NCI-H146 treated with DMSO at 0.1 percent for 48 hours (cell line): ENCODE measurements at regions not wholly inside any gene's neighbourhood (a gene's known extent, or its start where the extent isn't known, plus 50 kb on each side); places are given as distances from the start of the nearest gene placed in this dataset.

ENCODE experiments used
- DNase-seq: peaks from one replicate; lab custom pipeline; 2025; ENCODE audit not compliant: unreplicated experiment; lab: John Stamatoyannopoulos, UW

- no peak for DNase-seq
These were observed 263.7 kb downstream of the PTPRU start for GRCh38 chr1:29500041-29500440.

GRCh38 chr1:29499104-29499650 lies 262.9 kb downstream of the PTPRU start:
- DNase-seq = no peak

- DNase-seq = no peak
These were observed 262.1 kb downstream of the PTPRU start for GRCh38 chr1:29498126-29499103.

- no peak for DNase-seq
These were observed 261.2 kb downstream of the PTPRU start for GRCh38 chr1:29497395-29498125.

GRCh38 chr1:29496701-29497100 lies 260.4 kb downstream of the PTPRU start:
- no peak for DNase-seq

- peak; percentile 31 for DNase-seq
These were observed 254.0 kb downstream of the PTPRU start for GRCh38 chr1:29490204-29490934.

GRCh38 chr1:29489471-29489870 lies 253.1 kb downstream of the PTPRU start:
- no peak for DNase-seq

GRCh38 chr1:29488794-29489311 lies 252.5 kb downstream of the PTPRU start:
- DNase-seq = no peak

GRCh38 chr1:29488086-29488793 lies 251.9 kb downstream of the PTPRU start:
- DNase-seq = no peak

- DNase-seq = no peak
These were observed 251.0 kb downstream of the PTPRU start for GRCh38 chr1:29487291-29487690.

GRCh38 chr1:29485096-29485925 lies 249.0 kb downstream of the PTPRU start:
- no peak for DNase-seq

- DNase-seq = no peak
These were observed 246.7 kb downstream of the PTPRU start for GRCh38 chr1:29482991-29483390.

- no peak for DNase-seq
These were observed 245.7 kb downstream of the PTPRU start for GRCh38 chr1:29482064-29482463.

- no peak for DNase-seq
These were observed 244.7 kb downstream of the PTPRU start for GRCh38 chr1:29481031-29481430.

- no peak for DNase-seq
These were observed 242.6 kb downstream of the PTPRU start for GRCh38 chr1:29478879-29479278.

GRCh38 chr1:29478151-29478791 lies 241.9 kb downstream of the PTPRU start:
- DNase-seq = no peak

GRCh38 chr1:29475326-29475725 lies 239.0 kb downstream of the PTPRU start:
- DNase-seq = no peak

- no peak for DNase-seq
These were observed 238.2 kb downstream of the PTPRU start for GRCh38 chr1:29474274-29475244.
